HepG2 (cell line): ENCODE measurements at regions not wholly inside any gene's neighbourhood (a gene's known extent, or its start where the extent isn't known, plus 50 kb on each side); places are given as distances from the start of the nearest gene placed in this dataset.

ENCODE experiments used
- ATAC-seq: fragments of 200-7000 bp; cut with Tn5 transposase; 3 replicates; pipeline ENCODE4 v1.9.1; 2020; ENCODE audit warnings: mild to moderate bottlenecking, moderate library complexity
- BruUV-seq: library from RNA; stranded (reverse); fragments of 400-500 nt; replicated peaks from 2 replicates; lab custom pipeline; 2021; lab: Mats Ljungman, UMichigan
- CTCF ChIA-PET: fragments of 300-600 bp; formaldehyde crosslinking; extraction: SDS; loops from one replicate; lab custom pipeline; 2021; ENCODE audit warnings: low total read pairs, inconsistent platforms, low intra/inter-chr PET ratio; lab: Yijun Ruan, JAX
- POLR2A ChIA-PET: fragments of 350-600 bp; sonication (Branson Sonifier 250); formaldehyde crosslinking; loops from one replicate; lab custom pipeline; 2020; ENCODE audit warnings: antibody characterized with exemption, inconsistent platforms; lab: Yijun Ruan, JAX
- DNase-seq: peaks from one replicate; pipeline ENCODE4 v3.0.0-alpha.2; 2015; ENCODE audit warnings: low spot score
- FAIRE-seq: peaks from 3 replicates; lab custom pipeline; 2011; peaks lifted over from hg19 to GRCh38; lab: Jason Lieb, UNC
- H2AFZ ChIP-seq: one replicate; pipeline ENCODE4 v1.6.1; 2011; ENCODE audit warnings: low read length, inconsistent platforms
- H3K27ac ChIP-seq: fragments of 300-600 bp; 3 replicates; pipeline ENCODE4 v1.8.0; 2011; ENCODE audit warnings: mixed run types, mild to moderate bottlenecking, mixed read lengths, low read length, inconsistent platforms; ENCODE audit not compliant: insufficient read depth; ENCODE audit errors: extremely low read length
- H3K27me3 ChIP-seq, 2 experiments: fragments of 200-600 bp in 1 of 2; 2 replicates in 1 of 2; 3 replicates in 1 of 2; pipeline versions ENCODE4 v1.6.0 to v1.8.0; 2011; ENCODE audit warnings: low read length in 2 of 2, mild to moderate bottlenecking in 2 of 2, moderate library complexity in 2 of 2, inconsistent platforms in 1 of 2; ENCODE audit not compliant: insufficient read depth in 2 of 2, control insufficient read depth in 1 of 2
- H3K36me3 ChIP-seq, 2 experiments: fragments of 200-600 bp in 1 of 2; replicated peaks in 1 of 2; 2 replicates in 1 of 2; 3 replicates in 1 of 2; pipeline versions ENCODE4 v1.5.1 to v1.8.0; 2011; ENCODE audit warnings: low read length in 2 of 2, inconsistent platforms in 1 of 2; ENCODE audit not compliant: insufficient read depth in 2 of 2, control insufficient read depth in 1 of 2
- H3K4me1 ChIP-seq: 2 replicates; pipeline ENCODE4 v1.5.1; 2012; ENCODE audit warnings: low read length, inconsistent platforms; ENCODE audit not compliant: insufficient read depth
- H3K4me2 ChIP-seq: 2 replicates; pipeline ENCODE4 v1.6.0; 2011; ENCODE audit warnings: low read depth, low read length, inconsistent platforms
- H3K4me3 ChIP-seq, 3 experiments: fragments of 200-600 bp in 1 of 3; sonication (generic), shearing (Covaris generic) in 1 of 3; replicated peaks in 1 of 3; 2 replicates each; pipeline ENCODE4 v1.5.1; 2011 to 2016; ENCODE audit warnings: low read length in 3 of 3, inconsistent platforms in 2 of 3, low read depth in 2 of 3, mild to moderate bottlenecking in 2 of 3, control low read depth in 1 of 3, mixed read lengths in 1 of 3; ENCODE audit not compliant: insufficient read depth in 1 of 3
- H3K79me2 ChIP-seq: one replicate; pipeline ENCODE4 v1.6.1; 2011; ENCODE audit warnings: low read length, inconsistent platforms; ENCODE audit not compliant: insufficient read depth
- H3K9ac ChIP-seq: 2 replicates; pipeline ENCODE4 v1.6.0; 2011; ENCODE audit warnings: mild to moderate bottlenecking, low read depth, low read length, inconsistent platforms; ENCODE audit not compliant: insufficient read depth
- H3K9me3 ChIP-seq: 2 replicates; pipeline ENCODE4 v1.5.1; 2012; ENCODE audit warnings: mild to moderate bottlenecking, low read length
- H4K20me1 ChIP-seq: 2 replicates; pipeline ENCODE4 v1.6.0; 2011; ENCODE audit warnings: inconsistent platforms, mild to moderate bottlenecking, low read length, moderate library complexity; ENCODE audit not compliant: insufficient read depth
- PCBP1 ChIP-seq: fragments of 200-400 bp; formaldehyde crosslinking; IDR thresholded peaks from 2 replicates; pipeline ENCODE4 v1.6.1; 2017; ENCODE audit warnings: mild to moderate bottlenecking, low read depth, low read length, borderline replicate concordance
- POLR2AphosphoS2 ChIP-seq: IDR thresholded peaks from 2 replicates; pipeline ENCODE4 v1.6.1; 2011; ENCODE audit warnings: low read depth, low read length, improper control_type of control experiment
- SIN3B ChIP-seq: fragments of 150-350 bp; IDR thresholded peaks from 2 replicates; pipeline ENCODE4 v1.6.1; 2014; ENCODE audit warnings: low read length
- TGIF2 ChIP-seq: IDR thresholded peaks from 2 replicates; pipeline ENCODE4 v1.6.1; 2016; ENCODE audit warnings: control low read depth, missing compliant biosample characterization
- YEATS2 ChIP-seq: sonication (generic); formaldehyde crosslinking; IDR thresholded peaks from 2 replicates; pipeline ENCODE4 v1.4.0; 2020; ENCODE audit warnings: missing genetic modification reagents, borderline replicate concordance
- ZNF12 ChIP-seq: sonication (generic); formaldehyde crosslinking; IDR thresholded peaks from 2 replicates; pipeline ENCODE4 v1.5.0; 2020; ENCODE audit warnings: missing genetic modification reagents
- WGBS: methylation state at CpG from one replicate; pipeline ENCODE4 v1.1.6; 2017; ENCODE audit warnings: low lambda C conversion rate; 5-methylcytosine and 5-hydroxymethylcytosine counted together
- in situ Hi-C: cut with HindIII; loops from 2 replicates; pipeline ENCODE4 v1.10.0; 2017; ENCODE audit warnings: low pct_unique_long_range_greater_than_20kb; ENCODE audit not compliant: extremely low pct_ligation_motif_present
- intact Hi-C: fragments of 100-400 bp; cut with micrococcal nuclease; formaldehyde crosslinking; loops from one replicate; pipeline ENCODE4 v1.10.0; 2022; ENCODE audit not compliant: unreplicated experiment
- TF ChIP-seq, protein P1 (sequence below): IDR thresholded peaks from 2 replicates; pipeline ENCODE4 v1.6.1; 2012; ENCODE audit warnings: inconsistent platforms
- TF ChIP-seq, protein P2 (sequence below): sonication (generic); formaldehyde crosslinking; conservative IDR thresholded peaks from 2 replicates; pipeline ENCODE4 v1.8.1; 2023; ENCODE audit warnings: missing genetic modification reagents
- TF ChIP-seq, protein P3 (sequence below): fragments of 450-650 bp; IDR thresholded peaks from 2 replicates; pipeline ENCODE4 v1.6.1; 2016

DNA sequence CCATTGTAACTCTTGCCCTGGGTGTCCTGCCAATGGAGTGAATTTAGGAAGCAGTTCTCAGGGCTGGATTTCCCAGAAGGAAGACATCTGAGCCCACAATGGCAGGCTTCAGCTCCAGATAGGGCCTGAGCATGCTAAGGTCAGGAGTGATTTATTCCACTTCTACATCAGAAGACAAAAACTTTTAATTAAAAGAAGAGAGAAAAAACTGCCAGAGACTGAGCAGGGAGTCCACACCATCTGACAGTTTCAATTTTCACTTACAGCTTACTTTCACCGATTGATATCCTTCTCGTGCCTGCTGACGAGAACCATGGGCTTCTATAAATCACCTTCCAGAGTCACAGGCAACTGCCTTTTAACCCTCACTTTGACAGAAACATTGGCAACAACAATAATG, 228.3 kb upstream of the BRINP1 start:
- no peak for TF ChIP-seq ZNF12 (CRISPR knock-in tag)
- no peak for TF ChIP-seq TGIF2
- no peak for TF ChIP-seq YEATS2 (CRISPR knock-in tag)
- no peak for TF ChIP-seq POLR2AphosphoS2
- TF ChIP-seq, protein P1, sequence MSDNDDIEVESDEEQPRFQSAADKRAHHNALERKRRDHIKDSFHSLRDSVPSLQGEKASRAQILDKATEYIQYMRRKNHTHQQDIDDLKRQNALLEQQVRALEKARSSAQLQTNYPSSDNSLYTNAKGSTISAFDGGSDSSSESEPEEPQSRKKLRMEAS = no peak
- TF ChIP-seq, protein P2, sequence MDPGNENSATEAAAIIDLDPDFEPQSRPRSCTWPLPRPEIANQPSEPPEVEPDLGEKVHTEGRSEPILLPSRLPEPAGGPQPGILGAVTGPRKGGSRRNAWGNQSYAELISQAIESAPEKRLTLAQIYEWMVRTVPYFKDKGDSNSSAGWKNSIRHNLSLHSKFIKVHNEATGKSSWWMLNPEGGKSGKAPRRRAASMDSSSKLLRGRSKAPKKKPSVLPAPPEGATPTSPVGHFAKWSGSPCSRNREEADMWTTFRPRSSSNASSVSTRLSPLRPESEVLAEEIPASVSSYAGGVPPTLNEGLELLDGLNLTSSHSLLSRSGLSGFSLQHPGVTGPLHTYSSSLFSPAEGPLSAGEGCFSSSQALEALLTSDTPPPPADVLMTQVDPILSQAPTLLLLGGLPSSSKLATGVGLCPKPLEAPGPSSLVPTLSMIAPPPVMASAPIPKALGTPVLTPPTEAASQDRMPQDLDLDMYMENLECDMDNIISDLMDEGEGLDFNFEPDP = no peak
- no peak for TF ChIP-seq PCBP1

DNA sequence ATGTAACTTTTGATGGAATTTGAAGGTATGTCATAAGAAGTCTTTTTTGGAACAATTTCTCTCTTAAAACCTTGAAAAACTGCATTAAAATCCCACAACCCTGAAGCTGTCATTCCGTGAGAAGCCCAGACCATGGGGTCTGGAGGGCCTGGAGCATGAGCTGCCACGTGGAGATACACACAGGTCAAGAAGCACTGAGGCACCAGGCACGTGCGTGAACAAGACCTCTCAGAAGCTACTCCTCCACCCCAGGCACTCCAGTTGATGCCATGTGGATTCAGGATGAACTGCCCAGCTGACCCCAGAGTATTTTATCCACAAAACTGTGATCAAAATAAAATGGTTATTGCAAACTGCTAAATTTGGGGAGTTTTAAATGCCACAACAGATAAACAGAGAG, 227.5 kb upstream of the BRINP1 start:
- Histone ChIP-seq H3K79me2 (no peaks in the 10 kb centered on the region), H3K9ac (no peak overlapping the region), H3K4me2 (no peak overlapping the region), H3K4me1 (no peaks in the 10 kb centered on the region), H2AFZ (no peak overlapping the region), H3K27me3 (no peaks in the 10 kb centered on the region), H4K20me1 (no peaks in the 10 kb centered on the region), H3K27ac (no peak overlapping the region), H3K4me3 (no peak overlapping the region), H3K9me3 (no peaks in the 10 kb centered on the region), H3K36me3 (no peaks in the 10 kb centered on the region)
- 3% methylated on average over 4 of the region's 4 CpGs for WGBS
- ChIA-PET CTCF (no interaction called here), POLR2A (no interaction called here)
- DNase-seq = no peak
- TF ChIP-seq, protein P3, sequence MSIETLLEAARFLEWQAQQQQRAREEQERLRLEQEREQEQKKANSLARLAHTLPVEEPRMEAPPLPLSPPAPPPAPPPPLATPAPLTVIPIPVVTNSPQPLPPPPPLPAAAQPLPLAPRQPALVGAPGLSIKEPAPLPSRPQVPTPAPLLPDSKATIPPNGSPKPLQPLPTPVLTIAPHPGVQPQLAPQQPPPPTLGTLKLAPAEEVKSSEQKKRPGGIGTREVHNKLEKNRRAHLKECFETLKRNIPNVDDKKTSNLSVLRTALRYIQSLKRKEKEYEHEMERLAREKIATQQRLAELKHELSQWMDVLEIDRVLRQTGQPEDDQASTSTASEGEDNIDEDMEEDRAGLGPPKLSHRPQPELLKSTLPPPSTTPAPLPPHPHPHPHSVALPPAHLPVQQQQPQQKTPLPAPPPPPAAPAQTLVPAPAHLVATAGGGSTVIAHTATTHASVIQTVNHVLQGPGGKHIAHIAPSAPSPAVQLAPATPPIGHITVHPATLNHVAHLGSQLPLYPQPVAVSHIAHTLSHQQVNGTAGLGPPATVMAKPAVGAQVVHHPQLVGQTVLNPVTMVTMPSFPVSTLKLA = peak; percentile 66
- no peak for TF ChIP-seq SIN3B
- FAIRE-seq = no peak
- ATAC-seq = no peak
- no TSS peak for BruUV-seq
- in situ Hi-C loops = no loop called here
- intact Hi-C loops = no loop called here

More for the DNA sequence above, 228.3 kb upstream of the BRINP1 start:
- FAIRE-seq = no peak
- no peak overlapping the region for H3K9ac ChIP-seq
- ChIA-PET POLR2A (no interaction called here), CTCF (no interaction called here)
- no peak for ATAC-seq
- no peak overlapping the region for H3K27ac ChIP-seq
- intact Hi-C loops (no loop called here), in situ Hi-C loops (no loop called here)
- no peak overlapping the region for H3K4me3 ChIP-seq
- no peaks in the 10 kb centered on the region for H3K4me1 ChIP-seq
- H3K9me3 ChIP-seq = no peaks in the 10 kb centered on the region
- no TSS peak for BruUV-seq
- H3K79me2 ChIP-seq = no peaks in the 10 kb centered on the region
- no peak overlapping the region for H3K4me2 ChIP-seq
- H3K27me3 ChIP-seq = no peaks in the 10 kb centered on the region
- H2AFZ ChIP-seq = no peak overlapping the region
- no peak for DNase-seq
- WGBS = 16% methylated on average over 3 of the region's 3 CpGs
- no peaks in the 10 kb centered on the region for H4K20me1 ChIP-seq
- no peaks in the 10 kb centered on the region for H3K36me3 ChIP-seq
